ENCODE measurements at regions not wholly inside any gene's neighbourhood (a gene's known extent, or its start where the extent isn't known, plus 50 kb on each side); places are given as distances from the start of the nearest gene placed in this dataset.

DNA sequence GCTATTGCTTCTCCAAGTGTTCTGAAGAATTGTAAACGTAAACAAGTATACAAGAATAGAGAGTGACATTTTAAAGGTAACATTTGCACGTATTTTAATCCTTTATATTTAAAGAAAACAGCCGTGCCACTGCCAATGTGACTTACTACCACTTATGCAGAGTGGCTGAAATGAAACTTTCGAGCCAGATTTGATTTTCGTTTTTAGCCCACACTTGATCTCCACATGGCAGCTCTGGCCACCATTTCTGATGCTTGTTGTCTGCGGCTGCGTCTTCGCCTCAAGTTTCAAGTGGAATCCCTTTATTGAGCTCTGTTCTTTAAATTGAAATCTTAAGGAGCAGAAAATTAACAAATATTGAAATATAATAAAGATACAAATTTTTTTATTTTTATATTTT lies 70.0 kb downstream of the ELAPOR2 start:
- TF ChIP-seq POLR2A (IDR thresholded peaks at IDR 0.05): no peak
- TF ChIP-seq, protein P1, sequence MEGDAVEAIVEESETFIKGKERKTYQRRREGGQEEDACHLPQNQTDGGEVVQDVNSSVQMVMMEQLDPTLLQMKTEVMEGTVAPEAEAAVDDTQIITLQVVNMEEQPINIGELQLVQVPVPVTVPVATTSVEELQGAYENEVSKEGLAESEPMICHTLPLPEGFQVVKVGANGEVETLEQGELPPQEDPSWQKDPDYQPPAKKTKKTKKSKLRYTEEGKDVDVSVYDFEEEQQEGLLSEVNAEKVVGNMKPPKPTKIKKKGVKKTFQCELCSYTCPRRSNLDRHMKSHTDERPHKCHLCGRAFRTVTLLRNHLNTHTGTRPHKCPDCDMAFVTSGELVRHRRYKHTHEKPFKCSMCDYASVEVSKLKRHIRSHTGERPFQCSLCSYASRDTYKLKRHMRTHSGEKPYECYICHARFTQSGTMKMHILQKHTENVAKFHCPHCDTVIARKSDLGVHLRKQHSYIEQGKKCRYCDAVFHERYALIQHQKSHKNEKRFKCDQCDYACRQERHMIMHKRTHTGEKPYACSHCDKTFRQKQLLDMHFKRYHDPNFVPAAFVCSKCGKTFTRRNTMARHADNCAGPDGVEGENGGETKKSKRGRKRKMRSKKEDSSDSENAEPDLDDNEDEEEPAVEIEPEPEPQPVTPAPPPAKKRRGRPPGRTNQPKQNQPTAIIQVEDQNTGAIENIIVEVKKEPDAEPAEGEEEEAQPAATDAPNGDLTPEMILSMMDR (IDR thresholded peaks at IDR 0.05): no peak

Measured in adrenal gland (tissue), 5 donors.